CD4-positive, CD25-positive, alpha-beta regulatory T cell (primary cell): ENCODE measurements at regions not wholly inside any gene's neighbourhood (a gene's known extent, or its start where the extent isn't known, plus 50 kb on each side); places are given as distances from the start of the nearest gene placed in this dataset.

Experiments
- ATAC-seq, 2 donors: fragments of 150-1000 bp; cut with Tn5 transposase; one replicate each; pipeline ENCODE4 v1.10.0; 2021; ENCODE audit warnings: low read depth in 2 of 2, moderate number of reproducible peaks in 2 of 2, moderate library complexity in 1 of 2
- DNase-seq, 3 donors: peaks; one replicate each; pipeline versions ENCODE4 v3.0.0 to v3.0.0-alpha.2; 2012 to 2022; ENCODE audit warnings: mixed read lengths in 1 of 3
- H3K27ac ChIP-seq: one replicate; pipeline ENCODE4 v1.7.0; 2013; ENCODE audit warnings: mild to moderate bottlenecking, low read length; ENCODE audit not compliant: insufficient read depth, poor library complexity, severe bottlenecking
- H3K27me3 ChIP-seq: one replicate; pipeline ENCODE4 v1.7.0; 2013; ENCODE audit warnings: low read length; ENCODE audit not compliant: control insufficient read depth, insufficient read depth
- H3K36me3 ChIP-seq: one replicate; pipeline ENCODE4 v1.7.0; 2013; ENCODE audit warnings: mild to moderate bottlenecking, low read length, moderate library complexity; ENCODE audit not compliant: control insufficient read depth, insufficient read depth
- H3K4me1 ChIP-seq: 2 replicates; pipeline ENCODE4 v1.7.0; 2013; ENCODE audit warnings: mild to moderate bottlenecking, low read length; ENCODE audit not compliant: insufficient read depth, control insufficient read depth, poor library complexity, severe bottlenecking
- H3K4me3 ChIP-seq: one replicate; pipeline ENCODE4 v1.7.0; 2013; ENCODE audit warnings: low read depth, mild to moderate bottlenecking, low read length, moderate library complexity
- H3K9me3 ChIP-seq, 2 experiments: 1 replicate in 1 of 2; 2 replicates in 1 of 2; pipeline ENCODE4 v1.7.0; 2013; ENCODE audit warnings: low read length in 2 of 2, mild to moderate bottlenecking in 1 of 2, moderate library complexity in 1 of 2; ENCODE audit not compliant: control insufficient read depth in 2 of 2
- H3K27ac Mint-ChIP-seq, 3 donors: one replicate each; pipeline ENCODE4 v1.8.0; 2020 to 2022; ENCODE audit warnings: mild to moderate bottlenecking in 3 of 3, mixed read lengths in 3 of 3, moderate library complexity in 2 of 3
- H3K27me3 Mint-ChIP-seq: one replicate; pipeline ENCODE4 v1.8.0; 2022; ENCODE audit warnings: mild to moderate bottlenecking, mixed read lengths
- H3K36me3 Mint-ChIP-seq: one replicate; pipeline ENCODE4 v1.8.0; 2020; ENCODE audit warnings: mixed read lengths
- H3K4me1 Mint-ChIP-seq, 4 donors: one replicate each; pipeline ENCODE4 v1.8.0; 2020 to 2022; ENCODE audit warnings: mixed read lengths in 4 of 4, mild to moderate bottlenecking in 1 of 4
- H3K4me3 Mint-ChIP-seq, 4 donors: one replicate each; pipeline ENCODE4 v1.8.0; 2020 to 2022; ENCODE audit warnings: mild to moderate bottlenecking in 4 of 4, mixed read lengths in 4 of 4, moderate library complexity in 3 of 4
- H3K9me3 Mint-ChIP-seq, 7 donors: one replicate each; pipeline ENCODE4 v1.8.0; 2020 to 2022; ENCODE audit warnings: mixed read lengths in 7 of 7, mild to moderate bottlenecking in 3 of 7, moderate library complexity in 2 of 7

DNA sequence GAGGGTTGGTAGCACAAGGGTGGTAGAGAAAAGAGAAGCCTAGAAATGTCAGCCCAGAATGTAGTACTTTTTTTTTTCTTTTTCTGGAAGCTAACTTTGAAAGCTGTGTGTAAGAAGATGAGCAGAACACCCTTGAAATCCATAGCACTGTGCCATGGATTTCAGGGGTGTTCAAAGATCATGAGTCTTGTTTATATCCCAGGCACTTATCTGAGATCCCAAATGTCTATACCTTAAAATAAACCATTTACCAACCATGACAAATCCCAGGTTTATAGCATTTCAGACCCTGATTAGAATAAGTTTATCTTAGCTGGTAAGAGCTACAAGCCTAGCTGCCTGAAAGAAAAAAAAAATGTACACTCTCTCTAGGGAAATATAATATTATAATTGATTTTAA is 389.9 kb upstream of the ANXA10 start:
- no peak overlapping the region for H3K27ac Mint-ChIP-seq

DNA sequence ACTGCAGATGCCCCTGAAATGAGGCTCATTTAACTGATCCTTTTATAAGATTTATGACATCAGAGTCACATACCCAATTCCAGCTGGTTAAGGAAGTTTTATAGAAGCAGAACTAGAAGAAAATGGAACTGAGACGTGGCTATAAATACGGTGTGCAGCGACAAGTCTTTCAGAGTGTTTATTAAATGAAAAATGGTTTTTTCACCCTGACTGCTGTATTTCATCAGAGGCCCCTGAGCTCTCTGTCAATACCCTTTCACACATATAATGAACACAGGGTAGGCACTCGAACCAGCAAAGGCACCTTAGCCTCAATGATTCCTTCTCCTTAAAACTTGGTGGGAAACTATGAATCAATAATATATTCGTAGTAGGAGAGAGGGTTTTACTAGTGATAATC is 380.8 kb upstream of the ANXA10 start:
- H3K4me1 Mint-ChIP-seq, result no peaks in the 10 kb centered on the region
- H3K36me3 Mint-ChIP-seq, result no peaks in the 10 kb centered on the region
- Histone ChIP-seq H3K4me3 (no peak overlapping the region), H3K9me3 (no peaks in the 10 kb centered on the region), H3K27ac (no peak overlapping the region), H3K27me3 (no peaks in the 10 kb centered on the region), H3K36me3 (no peaks in the 10 kb centered on the region), H3K4me1 (no peaks in the 10 kb centered on the region)
- no peak overlapping the region for H3K4me3 Mint-ChIP-seq
- ATAC-seq (no peak), DNase-seq (no peak)
- H3K27ac Mint-ChIP-seq, result no peak overlapping the region
- peaks cover 0 to 14% (median 5%) of the 10 kb centered on the region in 7 donors for H3K9me3 Mint-ChIP-seq
- no peaks in the 10 kb centered on the region for H3K27me3 Mint-ChIP-seq

More for the DNA sequence above, 389.9 kb upstream of the ANXA10 start:
- Histone ChIP-seq H3K27ac (no peak overlapping the region), H3K9me3 (no peaks in the 10 kb centered on the region), H3K27me3 (no peaks in the 10 kb centered on the region), H3K36me3 (no peaks in the 10 kb centered on the region), H3K4me3 (no peak overlapping the region), H3K4me1 (no peaks in the 10 kb centered on the region)
- Mint-ChIP-seq H3K27me3 (no peaks in the 10 kb centered on the region), H3K4me3 (no peak overlapping the region), H3K36me3 (no peaks in the 10 kb centered on the region), H3K9me3 (peaks cover 0 to 15% (median 4%) of the 10 kb centered on the region in 7 donors), H3K4me1 (no peaks in the 10 kb centered on the region)
- ATAC-seq (no peak), DNase-seq (no peak)

DNA sequence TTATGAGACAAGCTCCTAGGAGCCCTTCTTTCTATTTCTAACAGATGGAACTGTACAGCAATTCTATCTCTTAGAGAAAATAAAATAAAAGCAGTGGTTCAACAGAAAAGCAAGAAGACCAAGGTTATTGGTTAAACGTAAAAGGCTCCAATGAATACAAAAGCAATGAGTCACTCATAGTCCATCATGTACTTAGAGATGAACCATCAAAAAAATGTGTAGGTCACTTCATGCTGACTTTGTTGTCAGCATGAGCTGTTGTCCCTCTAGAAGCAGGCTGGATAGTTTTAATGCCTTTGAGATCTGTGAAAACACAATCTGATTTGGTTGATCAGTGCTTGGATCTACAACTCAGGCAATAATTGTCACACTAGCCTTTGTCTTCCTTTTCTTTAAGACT is 378.6 kb upstream of the ANXA10 start:
- no peaks in the 10 kb centered on the region for H3K36me3 Mint-ChIP-seq
- ATAC-seq, result no peak

DNA sequence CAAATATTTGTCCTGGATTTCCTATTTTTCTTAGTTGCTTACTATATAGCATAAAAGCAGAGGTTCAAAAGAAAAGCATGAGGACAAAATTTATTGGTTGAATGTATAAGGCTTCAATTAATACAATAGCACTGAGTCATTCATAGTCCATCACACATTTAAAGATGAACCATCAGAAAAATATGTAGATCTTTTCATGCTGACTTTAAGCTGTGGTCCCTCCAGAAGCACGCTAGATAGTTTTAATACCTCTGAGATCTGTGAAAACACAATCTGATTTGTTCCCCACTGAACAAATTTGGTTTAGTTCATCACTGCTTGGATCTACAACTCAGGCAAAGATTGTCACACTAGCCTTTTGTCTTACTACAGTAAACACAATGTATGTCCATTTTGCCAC is 377.2 kb upstream of the ANXA10 start:
- no peak overlapping the region for H3K4me3 Mint-ChIP-seq
- no peaks in the 10 kb centered on the region for H3K4me1 ChIP-seq

More for the DNA sequence above, 378.6 kb upstream of the ANXA10 start:
- DNase-seq, result no peak
- Mint-ChIP-seq H3K9me3 (peaks cover 0 to 17% (median 6%) of the 10 kb centered on the region in 7 donors), H3K27me3 (no peaks in the 10 kb centered on the region), H3K4me3 (no peak overlapping the region), H3K4me1 (no peaks in the 10 kb centered on the region), H3K27ac (no peak overlapping the region)
- no peak overlapping the region for H3K4me3 ChIP-seq
- H3K27me3 ChIP-seq, result no peaks in the 10 kb centered on the region
- H3K4me1 ChIP-seq, result no peaks in the 10 kb centered on the region
- no peak overlapping the region for H3K27ac ChIP-seq
- no peaks in the 10 kb centered on the region for H3K36me3 ChIP-seq
- H3K9me3 ChIP-seq, result no peaks in the 10 kb centered on the region

DNA sequence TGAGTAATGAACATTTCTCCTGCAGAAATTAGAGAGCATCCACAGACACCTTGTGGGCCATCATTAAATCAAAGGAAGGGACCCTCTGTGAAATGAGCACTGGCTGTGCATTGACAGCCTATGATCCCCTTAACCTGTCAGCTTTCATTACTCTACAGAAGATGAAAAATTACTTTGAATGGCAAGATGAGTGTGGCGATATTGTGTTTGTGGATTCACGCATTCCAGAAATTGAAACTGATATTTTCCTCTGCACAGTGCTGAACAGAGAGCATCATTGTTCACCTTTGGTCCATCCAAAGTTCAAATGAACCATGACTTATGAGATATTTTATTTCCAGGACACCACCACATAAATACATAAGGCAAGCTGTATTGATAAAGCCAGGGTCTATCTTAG is 374.8 kb upstream of the ANXA10 start:
- Histone ChIP-seq H3K4me1 (no peaks in the 10 kb centered on the region), H3K4me3 (no peak overlapping the region), H3K27ac (no peak overlapping the region), H3K27me3 (no peaks in the 10 kb centered on the region), H3K36me3 (no peaks in the 10 kb centered on the region), H3K9me3 (no peaks in the 10 kb centered on the region)
- Mint-ChIP-seq H3K27me3 (no peaks in the 10 kb centered on the region), H3K27ac (no peak overlapping the region), H3K4me3 (no peak overlapping the region), H3K4me1 (no peaks in the 10 kb centered on the region), H3K9me3 (peaks cover 0 to 16% (median 6%) of the 10 kb centered on the region in 7 donors), H3K36me3 (no peaks in the 10 kb centered on the region)
- ATAC-seq (no peak), DNase-seq (no peak)

More for the DNA sequence above, 377.2 kb upstream of the ANXA10 start:
- Histone ChIP-seq H3K4me3 (no peak overlapping the region), H3K27ac (no peak overlapping the region), H3K36me3 (no peaks in the 10 kb centered on the region), H3K9me3 (no peaks in the 10 kb centered on the region), H3K27me3 (no peaks in the 10 kb centered on the region)
- Mint-ChIP-seq H3K9me3 (peaks cover 0 to 17% (median 6%) of the 10 kb centered on the region in 7 donors), H3K27ac (no peak overlapping the region), H3K36me3 (no peaks in the 10 kb centered on the region), H3K27me3 (no peaks in the 10 kb centered on the region), H3K4me1 (no peaks in the 10 kb centered on the region)
- ATAC-seq, result no peak
- DNase-seq, result no peak

DNA sequence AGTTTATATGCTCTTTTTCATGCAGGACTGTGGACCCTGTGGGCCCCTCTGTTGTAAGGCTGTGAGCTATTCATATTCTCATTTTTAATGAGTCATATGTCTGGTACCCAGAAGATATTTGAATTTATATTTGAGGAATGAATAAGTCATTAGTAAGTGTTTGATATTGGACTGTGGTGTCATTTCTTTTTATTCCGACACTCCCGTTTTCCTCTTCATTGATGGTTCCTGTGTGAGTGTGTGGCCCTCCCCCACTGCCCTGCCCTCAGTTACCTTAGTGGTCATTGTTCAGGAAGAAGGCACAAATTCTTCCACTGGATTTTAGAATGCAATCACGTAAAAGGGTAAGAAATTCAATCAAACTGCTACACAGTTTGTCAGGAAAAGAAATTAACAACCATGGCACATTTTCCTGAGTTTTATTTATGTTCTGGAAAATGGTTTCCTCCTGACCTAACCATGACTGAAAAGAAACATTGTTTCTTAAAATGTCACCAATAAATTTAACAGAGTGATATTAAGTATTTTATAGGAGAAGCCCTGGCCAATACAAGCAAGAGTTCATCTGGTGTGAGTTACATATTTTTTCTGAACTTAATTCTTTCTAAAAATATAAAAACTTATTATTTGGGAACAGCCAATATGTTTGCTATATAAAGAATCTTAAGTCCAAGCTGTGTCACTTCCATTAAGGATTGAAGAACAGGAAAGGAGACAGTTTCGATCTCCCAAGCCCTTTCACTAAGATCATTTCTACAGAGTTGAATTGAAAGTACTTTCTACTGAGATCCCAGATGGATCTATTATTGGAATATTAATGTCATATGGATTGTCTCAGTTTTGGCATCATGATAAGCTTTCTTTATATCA is 370.5 kb upstream of the ANXA10 start:
- no peaks in the 10 kb centered on the region for H3K36me3 Mint-ChIP-seq

DNA sequence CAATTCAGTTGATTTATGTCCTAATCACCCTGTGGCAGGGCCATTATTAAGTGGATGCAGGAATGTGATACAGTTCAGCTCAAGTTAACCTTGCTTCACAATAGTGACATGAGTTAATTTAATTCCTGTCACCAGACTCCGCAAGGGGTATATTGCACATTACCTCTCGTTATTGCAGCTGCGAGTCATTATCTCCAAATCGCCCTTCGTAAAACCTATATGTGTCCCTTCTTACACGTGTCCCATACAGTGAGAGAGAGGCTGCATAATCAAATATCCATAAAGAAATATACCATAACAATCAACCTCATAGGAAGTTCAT is 369.9 kb upstream of the ANXA10 start:
- H3K27ac ChIP-seq, result no peak overlapping the region
- H3K4me1 ChIP-seq, result no peaks in the 10 kb centered on the region
- H3K36me3 ChIP-seq, result no peaks in the 10 kb centered on the region
- H3K36me3 Mint-ChIP-seq, result no peaks in the 10 kb centered on the region
- no peak overlapping the region for H3K4me3 Mint-ChIP-seq
- H3K9me3 ChIP-seq, result peaks cover 3 to 4% of the 10 kb centered on the region in 2 experiments
- H3K9me3 Mint-ChIP-seq, result peaks cover 1 to 18% (median 6%) of the 10 kb centered on the region in 7 donors
- no peaks in the 10 kb centered on the region for H3K27me3 ChIP-seq
- DNase-seq (no peak), ATAC-seq (no peak)
- no peak overlapping the region for H3K4me3 ChIP-seq
- H3K27ac Mint-ChIP-seq, result no peak overlapping the region
- no peaks in the 10 kb centered on the region for H3K4me1 Mint-ChIP-seq
- no peaks in the 10 kb centered on the region for H3K27me3 Mint-ChIP-seq

More for the DNA sequence above, 370.5 kb upstream of the ANXA10 start:
- H3K4me1 Mint-ChIP-seq, result no peaks in the 10 kb centered on the region
- DNase-seq, result no peak
- H3K4me3 Mint-ChIP-seq, result no peak overlapping the region
- Histone ChIP-seq H3K27me3 (no peaks in the 10 kb centered on the region), H3K36me3 (no peaks in the 10 kb centered on the region), H3K4me3 (no peak overlapping the region), H3K27ac (no peak overlapping the region), H3K4me1 (no peaks in the 10 kb centered on the region), H3K9me3 (peaks cover 3 to 4% of the 10 kb centered on the region in 2 experiments)
- no peak for ATAC-seq
- no peak overlapping the region for H3K27ac Mint-ChIP-seq
- no peaks in the 10 kb centered on the region for H3K27me3 Mint-ChIP-seq
- peaks cover 3 to 18% (median 8%) of the 10 kb centered on the region in 7 donors for H3K9me3 Mint-ChIP-seq

DNA sequence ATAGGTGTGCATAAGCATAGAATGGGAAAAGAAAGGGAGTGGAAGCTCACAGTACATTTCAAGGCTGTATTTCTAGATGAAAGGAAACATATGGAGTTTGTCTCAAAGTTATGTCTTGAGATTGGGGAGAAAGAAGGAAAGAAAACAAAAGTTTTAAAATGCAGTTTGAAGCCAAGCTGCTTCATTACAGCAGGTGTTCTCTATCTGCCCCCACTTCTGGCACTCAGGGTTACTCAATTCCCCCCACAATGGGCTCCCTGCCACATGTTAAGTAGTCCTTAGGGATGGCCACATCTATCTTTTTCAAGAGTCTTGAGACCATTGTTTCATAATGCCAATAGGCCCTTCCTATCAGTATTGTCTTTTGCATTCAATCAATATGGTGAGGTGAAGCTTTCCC is 367.4 kb upstream of the ANXA10 start:
- Mint-ChIP-seq H3K27ac (no peak overlapping the region), H3K27me3 (no peaks in the 10 kb centered on the region), H3K36me3 (no peaks in the 10 kb centered on the region), H3K4me3 (no peak overlapping the region), H3K9me3 (peaks cover 0 to 20% (median 8%) of the 10 kb centered on the region in 7 donors), H3K4me1 (no peaks in the 10 kb centered on the region)
- Histone ChIP-seq H3K27ac (no peak overlapping the region), H3K4me1 (no peaks in the 10 kb centered on the region), H3K9me3 (peaks cover 3 to 4% of the 10 kb centered on the region in 2 experiments), H3K27me3 (no peaks in the 10 kb centered on the region), H3K4me3 (no peak overlapping the region), H3K36me3 (no peaks in the 10 kb centered on the region)
- DNase-seq (no peak), ATAC-seq (no peak)
